GM12874 (cell line): ENCODE measurements at regions not wholly inside any gene's neighbourhood (a gene's known extent, or its start where the extent isn't known, plus 50 kb on each side); places are given as distances from the start of the nearest gene placed in this dataset.
A peak's percentile ranks its signal among the peaks of the same experiment; 100 is the strongest.

ENCODE experiments used
- CTCF ChIP-seq: IDR thresholded peaks from 2 replicates; pipeline ENCODE4 v1.5.1; 2011; ENCODE audit warnings: low read depth, mild to moderate bottlenecking, control low read depth, low read length, moderate library complexity; ENCODE audit not compliant: insufficient read depth

- no peak for TF ChIP-seq CTCF
Measured at GRCh38 chr4:136881666-136882065, 650.6 kb downstream of the PCDH18 start.

- no peak for TF ChIP-seq CTCF
Measured at GRCh38 chr4:136873555-136873954, 658.7 kb downstream of the PCDH18 start.

- TF ChIP-seq CTCF = no peak
Measured at GRCh38 chr4:136867465-136867864, 664.8 kb downstream of the PCDH18 start.

GRCh38 chr4:136865526-136865925 lies 666.8 kb downstream of the PCDH18 start:
- no peak for TF ChIP-seq CTCF

- TF ChIP-seq CTCF = peak; percentile 41; the same call in 1 of the 2 replicates
Measured at GRCh38 chr4:136864604-136865185, 667.6 kb downstream of the PCDH18 start.

GRCh38 chr4:136863756-136864155 lies 668.5 kb downstream of the PCDH18 start:
- TF ChIP-seq CTCF = no peak

- no peak for TF ChIP-seq CTCF
Measured at GRCh38 chr4:136862653-136863052, 669.6 kb downstream of the PCDH18 start.

GRCh38 chr4:136861091-136861490 lies 671.2 kb downstream of the PCDH18 start:
- TF ChIP-seq CTCF = no peak
